Thymus (tissue), 11 donors: ENCODE measurements at regions not wholly inside any gene's neighbourhood (a gene's known extent, or its start where the extent isn't known, plus 50 kb on each side); places are given as distances from the start of the nearest gene placed in this dataset.

ENCODE experiments used
- DNase-seq, 9 donors: peaks; one replicate each; pipeline ENCODE4 v3.0.0-alpha.2; 2013; ENCODE audit warnings: low spot score in 9 of 9, low read depth in 6 of 9, missing footprints in 1 of 9
- H3K27ac ChIP-seq, 2 donors: one replicate each; pipeline ENCODE4 v1.5.1; 2013; ENCODE audit warnings: control low read depth in 1 of 2, low read depth in 1 of 2, low read length in 1 of 2, mild to moderate bottlenecking in 1 of 2, moderate library complexity in 1 of 2
- H3K27me3 ChIP-seq, 2 donors: one replicate each; pipeline ENCODE4 v1.5.1; 2013; ENCODE audit warnings: low read length in 1 of 2; ENCODE audit not compliant: control insufficient read depth in 2 of 2, insufficient read depth in 1 of 2
- H3K36me3 ChIP-seq, 2 donors: one replicate each; pipeline ENCODE4 v1.5.1; 2013; ENCODE audit warnings: low read length in 1 of 2, mild to moderate bottlenecking in 1 of 2, moderate library complexity in 1 of 2; ENCODE audit not compliant: control insufficient read depth in 2 of 2, insufficient read depth in 2 of 2
- H3K4me1 ChIP-seq, 2 donors: one replicate each; pipeline ENCODE4 v1.5.1; 2013; ENCODE audit warnings: low read length in 2 of 2; ENCODE audit not compliant: control insufficient read depth in 2 of 2, insufficient read depth in 2 of 2
- H3K4me3 ChIP-seq, 2 donors: one replicate each; pipeline ENCODE4 v1.5.1; 2013; ENCODE audit warnings: low read length in 2 of 2, control low read depth in 1 of 2, mild to moderate bottlenecking in 1 of 2
- H3K9me3 ChIP-seq, 2 donors: one replicate each; pipeline ENCODE4 v1.5.1; 2013; ENCODE audit warnings: low read length in 1 of 2, mild to moderate bottlenecking in 1 of 2; ENCODE audit not compliant: control insufficient read depth in 2 of 2, insufficient read depth in 1 of 2
- WGBS: extraction: QIAGEN DNeasy Blood & Tissue Kit; methylation state at CpG from one replicate; pipeline ENCODE4 v1.1.7; 2013; 5-methylcytosine and 5-hydroxymethylcytosine counted together
- donor health status: healthy.

DNA sequence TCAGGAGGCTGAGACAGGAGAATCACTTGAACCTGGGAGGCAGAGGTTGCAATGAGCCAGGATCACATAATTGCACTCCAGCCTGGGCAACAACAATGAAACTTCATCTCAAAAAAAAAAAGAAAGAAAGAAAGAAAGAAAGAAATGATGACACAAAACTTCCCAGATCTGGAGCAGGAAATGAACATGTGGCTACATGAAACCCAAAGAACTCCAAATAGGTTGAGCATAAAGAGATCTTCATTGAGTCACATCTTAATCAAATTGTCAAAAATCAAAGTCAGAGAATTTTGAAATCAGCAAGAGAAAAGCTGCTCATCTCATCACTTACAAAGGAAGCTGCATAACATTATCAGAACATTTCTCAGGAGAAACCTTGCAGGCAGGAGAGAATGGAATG lies 247.0 kb downstream of the IBTK start:
- Histone ChIP-seq H3K27me3 (no peaks in the 10 kb centered on the region), H3K27ac (no peak overlapping the region), H3K4me1 (no peaks in the 10 kb centered on the region), H3K4me3 (no peak overlapping the region), H3K9me3 (peaks cover 0 to under 1% of the 10 kb centered on the region in 2 donors), H3K36me3 (no peaks in the 10 kb centered on the region)
- DNase-seq, result no peak

DNA sequence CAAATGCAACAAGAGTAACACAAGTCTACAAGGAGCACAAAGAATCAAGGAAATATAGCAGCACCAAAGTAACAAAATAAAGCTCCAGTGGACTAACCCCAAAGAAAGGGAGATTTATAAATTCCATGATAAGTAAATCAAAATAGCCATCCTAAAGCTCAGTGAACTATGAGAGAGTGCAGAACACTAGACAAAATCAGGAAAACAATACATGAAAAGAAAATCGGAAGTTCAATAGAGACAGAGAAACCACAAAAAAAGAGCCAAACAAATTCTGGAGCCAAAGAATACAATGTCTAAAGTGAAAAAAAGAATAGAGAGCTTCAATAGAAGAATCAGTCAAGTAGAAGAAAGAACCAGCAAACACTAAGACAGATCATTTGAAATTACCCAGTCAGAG lies 247.3 kb upstream of the TENT5A start:
- Histone ChIP-seq H3K4me3 (no peak overlapping the region), H3K4me1 (no peaks in the 10 kb centered on the region), H3K27ac (no peak overlapping the region), H3K9me3 (no peaks in the 10 kb centered on the region), H3K27me3 (no peaks in the 10 kb centered on the region), H3K36me3 (no peaks in the 10 kb centered on the region)
- no peak for DNase-seq
- 78% methylated on average over 1 of the region's 1 CpG for WGBS

DNA sequence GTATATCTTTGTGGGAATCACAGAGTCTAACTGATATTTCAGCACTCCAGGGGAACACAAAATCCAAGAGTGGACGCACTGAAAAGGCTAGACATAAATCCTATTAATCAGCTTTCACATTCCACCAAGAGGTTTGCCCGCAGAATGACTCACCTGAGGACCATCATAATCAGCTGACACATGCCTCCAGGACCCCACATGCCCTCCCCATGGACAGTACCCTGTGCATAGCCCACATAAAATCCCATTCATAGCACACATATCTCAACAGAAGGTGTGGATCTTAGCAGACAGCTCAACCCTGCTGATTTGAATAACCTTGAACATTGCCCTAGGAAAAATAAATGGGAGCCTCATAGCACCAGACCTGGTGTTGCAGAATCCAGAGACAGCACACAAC lies 246.8 kb upstream of the TENT5A start:
- WGBS, result 97% methylated on average over 2 of the region's 2 CpGs

DNA sequence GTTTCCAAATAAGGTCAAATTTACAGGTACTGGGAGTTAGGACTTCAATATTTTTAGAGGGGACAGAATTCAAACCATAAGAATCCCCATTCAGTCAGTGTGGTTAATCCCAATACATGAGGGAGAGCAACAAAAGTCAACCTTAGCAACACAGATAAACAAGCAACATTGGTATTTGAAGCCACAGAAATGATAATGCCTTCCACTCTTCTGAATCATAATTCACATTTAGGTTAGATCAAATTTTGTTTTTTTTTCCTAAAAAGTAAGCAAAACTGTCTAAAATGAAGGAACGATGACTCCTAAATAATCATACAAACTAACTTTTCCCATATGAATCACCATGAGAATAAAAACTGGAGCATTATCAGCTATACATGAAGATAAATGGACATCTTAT lies 246.0 kb upstream of the TENT5A start:
- no peak for DNase-seq
- H3K4me3 ChIP-seq, result no peak overlapping the region
- WGBS, result 96% methylated on average over 1 of the region's 1 CpG
- H3K27ac ChIP-seq, result no peak overlapping the region
- H3K9me3 ChIP-seq, result no peaks in the 10 kb centered on the region
- H3K4me1 ChIP-seq, result no peaks in the 10 kb centered on the region
- H3K36me3 ChIP-seq, result no peaks in the 10 kb centered on the region
- no peaks in the 10 kb centered on the region for H3K27me3 ChIP-seq

More for the DNA sequence above, 246.8 kb upstream of the TENT5A start:
- Histone ChIP-seq H3K27me3 (no peaks in the 10 kb centered on the region), H3K4me1 (no peaks in the 10 kb centered on the region), H3K4me3 (no peak overlapping the region), H3K36me3 (no peaks in the 10 kb centered on the region), H3K27ac (no peak overlapping the region), H3K9me3 (no peaks in the 10 kb centered on the region)
- DNase-seq, result no peak

DNA sequence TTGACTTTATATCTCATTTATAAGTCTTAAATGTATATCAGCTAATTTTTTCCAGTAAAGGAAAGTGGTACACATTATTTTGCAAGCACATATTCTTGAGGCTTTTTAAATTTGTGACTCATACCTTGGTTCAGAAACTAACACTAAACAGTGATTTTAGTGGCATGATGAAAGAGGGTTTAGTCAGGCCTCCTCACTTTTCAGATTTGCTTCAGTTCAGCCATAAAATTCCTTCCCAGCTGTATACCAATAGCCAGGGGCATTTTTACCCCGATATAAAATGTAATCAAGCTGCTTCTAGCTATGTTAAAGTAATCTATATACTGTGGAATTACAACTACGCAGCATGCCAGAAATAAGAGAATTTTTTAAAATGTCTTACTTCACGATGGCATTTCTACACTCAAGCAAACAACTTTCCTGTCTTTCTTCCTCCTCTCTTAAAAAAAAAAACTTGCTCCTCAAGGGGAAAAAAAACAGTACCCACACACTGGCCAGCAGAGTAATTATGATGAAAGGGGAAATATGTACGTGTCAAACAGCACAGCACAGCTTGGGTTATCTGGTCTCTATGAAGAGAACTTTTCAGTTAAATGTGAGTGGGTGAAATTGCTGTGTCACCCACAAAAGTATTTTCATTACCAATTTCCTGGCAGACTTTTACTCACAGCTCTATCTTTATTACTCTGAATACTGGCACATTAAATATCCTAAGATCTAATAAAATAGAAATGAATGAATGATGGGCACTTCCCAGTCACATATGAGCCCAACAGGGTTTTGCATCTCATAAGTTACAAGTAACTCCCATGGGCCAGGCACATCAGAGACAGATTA lies 244.8 kb upstream of the TENT5A start:
- Histone ChIP-seq H3K27me3 (no peaks in the 10 kb centered on the region), H3K9me3 (no peaks in the 10 kb centered on the region), H3K4me1 (no peaks in the 10 kb centered on the region), H3K27ac (no peak overlapping the region), H3K36me3 (no peaks in the 10 kb centered on the region), H3K4me3 (no peak overlapping the region)
- no peak for DNase-seq
- 56% methylated on average over 4 of the region's 4 CpGs for WGBS

DNA sequence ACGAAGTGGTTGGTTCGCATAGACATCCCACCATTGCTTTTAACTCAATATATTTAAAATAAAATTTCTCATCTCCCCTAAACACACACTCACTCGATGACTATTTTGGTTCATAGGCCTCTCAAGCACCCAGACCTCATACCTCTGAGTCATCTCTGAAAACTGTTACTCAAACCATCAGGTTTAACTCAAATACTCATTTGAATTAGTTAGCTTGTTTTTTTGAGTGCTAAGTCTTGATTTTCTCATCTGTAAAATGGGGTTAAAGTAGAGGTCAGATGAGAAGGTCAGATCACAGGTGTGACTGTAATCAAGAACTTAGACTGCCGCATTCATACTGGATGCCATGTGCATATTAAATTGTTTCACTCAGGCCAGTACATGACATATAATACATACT lies 243.9 kb upstream of the TENT5A start:
- WGBS, result 97% methylated on average over 4 of the region's 4 CpGs
- no peaks in the 10 kb centered on the region for H3K36me3 ChIP-seq
- no peaks in the 10 kb centered on the region for H3K27me3 ChIP-seq
- H3K27ac ChIP-seq, result no peak overlapping the region
- no peaks in the 10 kb centered on the region for H3K4me1 ChIP-seq
- DNase-seq, result no peak
- no peak overlapping the region for H3K4me3 ChIP-seq
- H3K9me3 ChIP-seq, result no peaks in the 10 kb centered on the region

DNA sequence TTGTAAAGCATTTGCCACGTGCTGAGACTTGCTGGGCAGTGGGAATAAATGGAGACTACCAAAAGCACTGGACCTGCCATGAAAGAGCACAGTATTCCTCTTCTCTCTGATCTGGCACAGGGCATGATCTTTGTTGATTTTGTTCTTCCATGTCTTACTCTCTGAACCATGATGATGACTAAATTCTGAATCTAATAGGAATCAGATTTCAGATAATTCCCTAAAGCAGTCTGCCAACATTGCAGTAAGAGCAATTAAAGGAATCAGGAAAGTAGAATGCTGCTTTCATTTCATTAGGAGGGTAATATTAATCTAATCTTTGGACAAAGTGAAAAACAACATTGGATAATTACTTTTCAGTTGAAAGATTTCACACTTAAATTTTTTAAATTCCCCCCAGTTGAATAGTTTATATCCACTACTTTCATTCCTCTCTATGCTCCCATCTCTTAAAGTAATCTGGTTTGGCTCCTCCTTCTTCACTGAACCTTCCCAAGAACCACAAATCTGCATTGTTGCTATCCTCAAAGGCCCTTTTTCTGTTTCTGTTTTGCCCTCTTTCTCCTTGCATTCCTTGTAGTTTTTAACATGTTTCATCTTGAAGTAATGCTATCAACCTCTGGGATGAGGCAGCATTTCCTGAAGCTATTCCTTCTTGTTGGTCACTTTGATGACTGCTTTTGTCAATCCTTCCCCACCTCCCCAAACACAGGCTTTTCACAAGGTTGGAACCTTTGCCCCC lies 243.2 kb upstream of the TENT5A start:
- Histone ChIP-seq H3K9me3 (no peaks in the 10 kb centered on the region), H3K36me3 (no peaks in the 10 kb centered on the region), H3K4me3 (no peak overlapping the region), H3K27me3 (no peaks in the 10 kb centered on the region), H3K27ac (no peak overlapping the region), H3K4me1 (no peaks in the 10 kb centered on the region)
- 77% methylated on average over 1 of the region's 1 CpG for WGBS
- DNase-seq, result no peak

DNA sequence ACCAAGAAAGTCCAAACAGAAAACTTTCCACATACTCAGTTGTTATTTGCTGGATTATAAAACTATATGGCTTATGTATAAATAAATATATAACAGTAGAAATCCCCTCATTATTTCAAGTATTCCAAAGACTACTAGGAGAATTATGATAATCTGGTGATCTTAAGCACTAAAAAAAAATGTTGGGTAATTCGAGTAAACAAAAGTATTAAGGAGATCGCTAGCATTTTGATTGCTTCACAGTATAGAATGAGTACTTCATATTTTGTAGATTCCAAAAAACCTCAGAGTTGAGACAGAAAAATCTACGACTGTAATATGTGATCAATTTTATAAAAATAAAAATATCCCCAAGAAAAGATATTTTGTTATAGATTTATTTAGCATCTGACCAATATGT lies 236.4 kb upstream of the TENT5A start:
- no peak overlapping the region for H3K27ac ChIP-seq
- no peaks in the 10 kb centered on the region for H3K36me3 ChIP-seq
- H3K4me3 ChIP-seq, result no peak overlapping the region
- H3K9me3 ChIP-seq, result no peaks in the 10 kb centered on the region
- 95% methylated on average over 3 of the region's 3 CpGs for WGBS
- no peak for DNase-seq
- H3K4me1 ChIP-seq, result no peaks in the 10 kb centered on the region
- no peaks in the 10 kb centered on the region for H3K27me3 ChIP-seq

DNA sequence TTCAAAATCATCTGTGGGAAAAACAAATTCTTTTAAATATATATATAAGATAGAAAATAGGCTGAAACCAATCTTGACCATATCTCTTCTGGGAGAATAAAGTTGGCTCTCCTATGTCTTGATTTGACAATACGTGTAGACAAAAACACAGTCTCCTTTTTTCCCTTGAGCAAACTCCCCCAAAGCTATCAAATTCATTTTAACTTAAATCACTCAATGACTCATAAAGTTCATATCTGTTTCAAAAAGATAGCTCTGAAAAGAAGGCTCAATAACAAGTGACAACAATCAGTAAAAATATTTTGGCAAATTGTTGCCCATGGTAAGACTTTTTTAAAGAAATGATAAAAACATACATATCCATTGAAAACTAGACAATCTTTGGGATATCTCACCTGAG lies 236.0 kb upstream of the TENT5A start:
- Histone ChIP-seq H3K27ac (no peak overlapping the region), H3K36me3 (no peaks in the 10 kb centered on the region), H3K9me3 (no peaks in the 10 kb centered on the region), H3K27me3 (no peaks in the 10 kb centered on the region), H3K4me3 (no peak overlapping the region), H3K4me1 (no peaks in the 10 kb centered on the region)
- no peak for DNase-seq
- 92% methylated on average over 1 of the region's 1 CpG for WGBS
